Sigmoid colon (tissue), 3 donors: ENCODE measurements at regions not wholly inside any gene's neighbourhood (a gene's known extent, or its start where the extent isn't known, plus 50 kb on each side); places are given as distances from the start of the nearest gene placed in this dataset.

Experiments used
- CTCF ChIP-seq, 4 experiments: fragments of 450-650 bp in 3 of 4; fragments of 200-600 bp in 1 of 4; IDR thresholded peaks; one replicate each; pipeline ENCODE4 v1.5.1; 2016 to 2019; ENCODE audit warnings: antibody characterized with exemption in 4 of 4, mild to moderate bottlenecking in 3 of 4, moderate library complexity in 2 of 4
- POLR2A ChIP-seq, 2 donors: fragments of 450-650 bp; IDR thresholded peaks; one replicate each; pipeline ENCODE4 v1.6.1; 2016; ENCODE audit warnings: antibody characterized with exemption in 2 of 2, mild to moderate bottlenecking in 2 of 2, moderate library complexity in 2 of 2

- TF ChIP-seq CTCF (IDR thresholded peaks at IDR 0.05) (no peak), POLR2A (IDR thresholded peaks at IDR 0.05) (no peak)
Observed at GRCh38 chr6:73980096-73980495, 284.1 kb downstream of the CD109 start.
